HT1080 (cell line): ENCODE measurements at regions not wholly inside any gene's neighbourhood (a gene's known extent, or its start where the extent isn't known, plus 50 kb on each side); places are given as distances from the start of the nearest gene placed in this dataset.
A peak's percentile ranks its signal among the peaks of the same experiment; 100 is the strongest.

Experiments
- DNase-seq: peaks from one replicate; pipeline ENCODE4 v3.0.0-alpha.2; 2015; ENCODE audit warnings: low read depth

DNA sequence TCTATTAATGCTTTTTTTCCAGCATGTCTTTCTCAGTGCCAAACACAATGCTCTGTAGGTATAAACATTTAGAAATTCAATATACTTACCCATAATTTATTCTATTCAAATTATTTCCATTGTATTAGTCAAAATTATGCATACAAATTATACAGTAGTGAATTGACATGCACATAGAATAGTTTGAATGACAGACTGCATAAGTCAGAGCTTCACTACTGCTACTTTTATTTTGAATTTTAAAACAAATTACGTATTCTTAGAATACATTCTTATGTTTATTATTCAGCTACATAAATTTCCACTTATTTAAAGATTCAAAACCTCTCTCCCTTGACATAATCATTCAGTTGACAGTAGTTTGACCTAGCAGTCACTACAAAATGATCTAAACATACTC lies 808.0 kb upstream of the CCDC179 start:
- DNase-seq, result no peak

- DNase-seq, result no peak
Measured at GRCh38 chr11:23673366-23673765, 813.1 kb upstream of the CCDC179 start.

DNA sequence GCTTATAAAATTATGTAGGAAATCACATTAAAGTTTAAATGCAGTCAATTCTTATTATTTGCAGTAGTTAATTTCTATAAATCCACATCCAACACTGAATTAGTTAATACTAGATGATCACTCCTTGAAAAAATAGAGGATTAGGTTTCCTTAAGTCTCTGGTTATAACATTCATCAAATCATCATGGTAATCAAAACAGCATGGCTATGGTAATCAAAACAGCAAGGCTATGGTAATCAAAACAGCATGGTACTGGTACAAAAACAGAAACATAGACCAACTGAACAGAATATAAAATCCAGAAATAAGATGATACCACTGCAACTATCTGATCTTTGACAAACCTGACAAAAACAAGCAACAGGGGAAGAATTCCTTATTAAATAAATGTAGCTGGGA lies 814.6 kb upstream of the CCDC179 start:
- DNase-seq, result no peak

GRCh38 chr11:23679041-23679440 lies 817.8 kb upstream of the LUZP2 start:
- no peak for DNase-seq

- no peak for DNase-seq
Measured at GRCh38 chr11:23679981-23680380, 816.9 kb upstream of the LUZP2 start.

GRCh38 chr11:23680488-23681230 lies 816.2 kb upstream of the LUZP2 start:
- DNase-seq, result no peak

- DNase-seq, result no peak
Measured at GRCh38 chr11:23684701-23685100, 812.2 kb upstream of the LUZP2 start.

- no peak for DNase-seq
Measured at GRCh38 chr11:23687991-23688390, 808.9 kb upstream of the LUZP2 start.

DNA sequence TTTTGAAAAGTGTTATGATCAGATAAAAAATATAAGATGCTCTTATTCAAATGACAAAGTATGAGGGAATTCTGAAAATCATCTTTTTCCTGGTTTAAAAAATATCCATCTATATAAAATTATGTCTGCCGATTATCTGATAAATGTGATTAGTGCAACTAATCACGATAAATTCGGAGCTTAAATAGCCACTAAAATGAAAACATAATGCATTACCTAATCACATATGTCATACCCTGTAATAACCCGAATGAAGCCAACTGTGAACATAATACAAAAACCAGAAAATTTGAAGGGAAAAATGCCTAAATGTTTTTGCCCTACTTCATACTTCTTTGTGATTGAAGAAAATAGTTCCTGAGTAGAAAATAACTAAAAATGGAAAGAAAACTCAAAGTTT lies 808.4 kb upstream of the LUZP2 start:
- no peak for DNase-seq

DNA sequence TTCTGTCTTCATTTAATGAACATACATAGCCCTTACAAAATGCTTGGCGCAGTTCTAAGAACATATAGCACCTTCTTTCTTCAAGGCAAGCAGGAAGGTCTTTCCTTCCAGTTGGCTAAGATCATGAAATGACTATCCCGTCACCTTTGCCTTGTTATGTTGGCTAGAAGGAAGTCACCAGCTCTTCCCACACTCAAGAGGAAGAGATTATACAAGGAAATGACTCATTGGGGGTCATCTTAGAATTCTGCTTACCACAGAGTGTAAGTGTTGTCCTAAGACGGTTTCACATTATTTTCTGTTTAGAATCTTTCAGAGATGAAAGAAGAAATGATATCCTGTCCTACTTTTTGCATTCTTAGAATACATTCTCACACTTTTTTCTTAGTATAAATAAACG lies 808.0 kb upstream of the LUZP2 start:
- DNase-seq, result peak; percentile 82

DNA sequence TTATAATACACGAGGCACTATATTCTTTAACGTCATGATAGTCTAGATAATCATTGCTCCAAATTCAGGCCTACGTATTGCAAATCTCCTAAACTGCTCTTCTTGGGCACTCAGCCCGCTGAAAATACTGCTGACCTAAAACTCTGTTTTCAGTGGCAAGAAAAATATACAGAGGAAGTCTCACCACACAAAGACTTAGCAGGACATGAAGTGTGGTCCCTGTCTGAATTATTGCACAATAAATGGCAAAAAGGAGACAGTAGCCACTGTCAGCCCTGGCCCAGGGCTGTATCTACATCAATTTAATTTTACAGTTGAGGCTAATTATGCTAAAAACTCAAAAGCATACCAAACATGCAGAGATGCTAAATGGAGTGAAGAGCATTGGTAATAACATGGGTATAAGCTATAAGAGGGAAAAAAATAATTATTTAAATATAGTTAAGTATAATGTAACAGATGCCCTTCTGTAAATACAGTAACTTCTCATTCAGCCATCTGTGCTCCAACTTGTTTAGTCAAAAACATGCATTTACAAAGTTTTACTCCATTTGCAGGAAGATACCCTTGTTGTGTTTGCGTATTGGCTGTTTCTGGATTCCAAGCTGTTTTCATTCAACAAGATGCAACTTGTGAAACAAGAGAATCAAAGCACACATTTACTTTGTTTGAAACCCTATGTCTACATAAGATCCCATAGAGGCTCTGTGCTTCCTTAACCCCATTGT lies 800.0 kb upstream of the LUZP2 start:
- no peak for DNase-seq

- no peak for DNase-seq
Measured at GRCh38 chr11:23704183-23704582, 792.7 kb upstream of the LUZP2 start.

DNA sequence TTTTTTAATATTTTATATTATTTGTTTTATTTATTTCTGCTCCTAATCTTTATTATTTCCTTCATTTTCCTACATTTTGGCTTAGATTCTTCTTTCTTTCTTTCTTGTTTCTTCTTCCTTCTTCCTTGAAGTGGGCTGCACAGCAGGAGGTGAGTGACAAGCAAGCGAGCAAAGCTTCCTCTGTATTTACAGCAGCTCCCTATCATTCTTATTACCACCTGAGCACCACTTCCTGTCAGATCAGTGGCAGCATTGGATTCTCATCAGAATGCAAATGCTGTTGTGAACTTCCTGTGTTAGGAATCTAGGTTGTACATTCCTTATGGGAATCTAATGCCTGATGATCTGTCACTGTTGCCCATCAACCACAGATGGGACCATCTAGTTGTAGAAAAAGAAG lies 784.9 kb upstream of the LUZP2 start:
- peak; percentile 38 for DNase-seq

GRCh38 chr11:23719016-23719415 lies 777.8 kb upstream of the LUZP2 start:
- no peak for DNase-seq

DNA sequence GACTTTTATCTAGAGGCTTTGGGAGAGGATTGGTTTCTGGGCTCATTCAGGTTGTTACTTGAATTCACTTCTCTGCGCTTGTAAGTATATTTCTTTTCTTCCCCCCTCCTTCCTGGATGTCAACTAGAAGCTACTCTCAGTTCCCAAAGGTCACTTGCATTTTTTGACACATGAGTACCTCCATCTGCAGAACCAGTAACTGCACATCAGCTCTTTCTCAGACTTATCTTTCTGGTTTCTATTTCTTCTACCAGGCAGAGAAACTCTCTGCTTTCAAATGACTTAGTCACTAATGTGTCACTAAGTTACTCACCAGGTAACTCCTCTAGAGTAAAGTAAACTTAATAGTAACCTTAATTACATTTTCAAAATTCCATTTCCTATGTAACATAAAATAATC lies 773.0 kb upstream of the LUZP2 start:
- peak; percentile 40 for DNase-seq

GRCh38 chr11:23725752-23726151 lies 771.1 kb upstream of the LUZP2 start:
- no peak for DNase-seq

- DNase-seq, result no peak
Measured at GRCh38 chr11:23727387-23727786, 769.5 kb upstream of the LUZP2 start.

DNA sequence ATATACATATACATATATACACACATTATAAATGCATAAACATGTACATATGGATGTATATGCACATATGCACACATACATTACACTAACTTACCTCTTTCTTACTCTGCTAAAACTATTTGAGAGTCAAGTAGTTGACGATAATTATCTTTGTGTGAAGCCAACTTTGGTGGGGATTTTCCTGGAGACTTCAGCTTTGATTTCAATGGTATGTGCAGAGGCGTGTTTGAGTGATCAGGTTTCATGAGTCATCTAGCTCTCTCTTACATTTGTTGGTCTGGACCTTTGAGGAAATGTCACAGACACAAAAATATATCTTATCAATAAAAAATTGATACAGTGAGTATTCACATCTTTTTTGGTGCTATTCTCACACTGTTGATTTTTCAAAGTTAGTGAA lies 769.1 kb upstream of the LUZP2 start:
- DNase-seq, result peak; percentile 55

DNA sequence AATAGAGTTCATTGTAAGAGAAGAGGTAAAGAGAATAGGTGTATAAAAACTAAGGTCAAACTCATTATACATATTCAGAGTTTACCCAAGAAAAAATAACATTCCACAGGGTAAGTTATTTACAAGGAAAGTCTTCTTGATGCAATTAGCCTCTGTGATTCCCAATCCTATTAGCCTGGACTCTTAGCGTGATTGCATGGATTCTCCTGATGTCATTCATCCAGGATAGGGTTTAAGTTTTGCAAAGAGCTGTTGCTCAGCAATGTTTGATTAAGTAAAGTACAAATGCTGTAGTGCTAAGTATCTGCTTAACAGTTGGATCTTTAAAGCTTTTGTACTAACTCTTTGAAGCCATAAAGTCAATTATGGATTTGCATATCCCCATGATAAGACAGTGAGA lies 767.8 kb upstream of the LUZP2 start:
- no peak for DNase-seq

GRCh38 chr11:23730307-23730998 lies 766.4 kb upstream of the LUZP2 start:
- no peak for DNase-seq

GRCh38 chr11:23732026-23732425 lies 764.8 kb upstream of the LUZP2 start:
- peak; percentile 19 for DNase-seq

GRCh38 chr11:23746896-23747295 lies 750.0 kb upstream of the LUZP2 start:
- no peak for DNase-seq
